C4-2B (cell line): ENCODE measurements at regions not wholly inside any gene's neighbourhood (a gene's known extent, or its start where the extent isn't known, plus 50 kb on each side); places are given as distances from the start of the nearest gene placed in this dataset.

ENCODE experiments used
- H3K27ac ChIP-seq: fragments of 450-650 bp; 2 replicates; pipeline ENCODE4 v1.5.1; 2017
- ZFX ChIP-seq: fragments of 450-650 bp; IDR thresholded peaks from 2 replicates; pipeline ENCODE4 v1.6.1; 2017
- TF ChIP-seq, protein P1 (sequence below): fragments of 450-650 bp; conservative IDR thresholded peaks from 2 replicates; pipeline ENCODE4 v1.5.1; 2017; ENCODE audit warnings: mild to moderate bottlenecking

DNA sequence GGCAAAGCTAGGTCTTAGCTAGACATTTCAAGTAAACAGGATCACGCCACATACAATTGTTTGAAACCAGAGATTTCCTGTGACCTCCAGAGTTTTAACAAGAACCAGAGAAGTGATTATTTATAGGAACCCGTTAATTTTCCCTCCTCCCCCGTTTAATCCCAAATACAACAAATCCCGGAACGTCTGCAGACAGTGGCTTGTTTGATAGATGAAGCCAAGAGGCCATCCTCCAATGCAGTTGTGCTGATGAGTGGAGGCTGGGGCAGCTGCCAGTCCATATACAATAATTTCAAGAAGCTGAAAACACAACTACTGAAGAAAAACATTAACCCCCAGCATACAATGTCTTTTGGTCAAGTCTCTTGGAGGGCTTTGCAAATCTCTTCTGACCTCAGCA lies 971.6 kb upstream of the ZNF722 start:
- TF ChIP-seq, protein P1, sequence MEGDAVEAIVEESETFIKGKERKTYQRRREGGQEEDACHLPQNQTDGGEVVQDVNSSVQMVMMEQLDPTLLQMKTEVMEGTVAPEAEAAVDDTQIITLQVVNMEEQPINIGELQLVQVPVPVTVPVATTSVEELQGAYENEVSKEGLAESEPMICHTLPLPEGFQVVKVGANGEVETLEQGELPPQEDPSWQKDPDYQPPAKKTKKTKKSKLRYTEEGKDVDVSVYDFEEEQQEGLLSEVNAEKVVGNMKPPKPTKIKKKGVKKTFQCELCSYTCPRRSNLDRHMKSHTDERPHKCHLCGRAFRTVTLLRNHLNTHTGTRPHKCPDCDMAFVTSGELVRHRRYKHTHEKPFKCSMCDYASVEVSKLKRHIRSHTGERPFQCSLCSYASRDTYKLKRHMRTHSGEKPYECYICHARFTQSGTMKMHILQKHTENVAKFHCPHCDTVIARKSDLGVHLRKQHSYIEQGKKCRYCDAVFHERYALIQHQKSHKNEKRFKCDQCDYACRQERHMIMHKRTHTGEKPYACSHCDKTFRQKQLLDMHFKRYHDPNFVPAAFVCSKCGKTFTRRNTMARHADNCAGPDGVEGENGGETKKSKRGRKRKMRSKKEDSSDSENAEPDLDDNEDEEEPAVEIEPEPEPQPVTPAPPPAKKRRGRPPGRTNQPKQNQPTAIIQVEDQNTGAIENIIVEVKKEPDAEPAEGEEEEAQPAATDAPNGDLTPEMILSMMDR, result no peak
- no peak for TF ChIP-seq ZFX

DNA sequence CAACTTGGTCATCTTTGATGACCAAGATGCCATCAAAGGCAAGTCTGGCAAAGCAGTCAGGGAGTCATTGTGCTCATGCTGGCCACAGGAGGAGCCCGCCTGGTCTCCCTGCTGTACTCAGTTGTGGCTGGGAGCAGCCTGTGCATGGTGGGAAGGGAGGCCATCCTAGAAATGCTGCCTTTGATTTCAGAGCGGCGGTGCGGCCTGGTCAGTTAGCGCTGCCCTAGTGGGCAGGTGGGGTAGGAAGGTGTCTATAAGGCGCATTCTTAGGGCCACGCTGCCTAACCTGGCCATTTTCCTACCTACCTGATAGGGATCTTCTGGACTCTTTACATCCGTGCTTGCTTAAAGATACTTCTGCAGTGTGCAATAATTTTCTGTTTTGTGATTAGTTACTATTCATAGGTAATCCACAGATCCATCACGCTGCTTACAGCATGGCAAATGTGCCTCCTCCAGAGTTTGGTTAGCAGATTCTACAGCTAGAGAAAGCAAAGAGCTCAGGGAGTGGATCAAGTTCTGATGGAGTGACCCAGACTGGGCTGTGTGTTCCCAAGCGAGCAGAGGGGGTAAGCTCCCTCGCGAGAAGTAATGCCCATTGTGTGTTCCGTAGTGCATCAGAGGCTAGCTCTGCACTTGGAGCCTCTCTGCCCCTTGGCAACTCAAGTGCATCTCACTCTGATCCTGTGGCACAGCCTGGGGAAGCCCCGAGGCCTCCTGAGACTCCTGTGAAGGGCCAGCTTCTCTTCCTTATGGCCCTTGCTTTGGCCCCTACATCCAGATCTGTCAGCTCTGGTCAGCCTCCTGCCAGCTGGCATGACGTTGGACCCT lies 970.1 kb upstream of the ZNF722 start:
- no peak for TF ChIP-seq ZFX
- TF ChIP-seq, protein P1, result no peak
- no peak overlapping the region for H3K27ac ChIP-seq

More for the DNA sequence above, 971.6 kb upstream of the ZNF722 start:
- H3K27ac ChIP-seq, result no peak overlapping the region

DNA sequence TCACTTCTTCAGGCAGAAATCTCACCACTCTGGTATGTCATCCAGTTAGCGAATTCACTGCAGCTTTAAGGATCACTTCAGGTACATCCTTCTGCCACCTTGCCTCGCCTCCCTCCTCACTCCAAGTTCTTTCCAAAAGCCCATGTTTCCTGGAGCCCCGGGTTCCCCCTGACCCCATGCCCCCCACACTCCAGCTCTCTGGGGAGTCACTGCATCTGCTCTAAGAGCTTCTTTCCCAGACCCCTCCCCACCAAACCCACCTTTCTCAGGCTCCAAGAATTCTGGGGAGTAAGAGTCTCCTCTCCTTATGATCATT lies 969.5 kb upstream of the ZNF722 start:
- TF ChIP-seq ZFX, result no peak
- TF ChIP-seq, protein P1, result no peak
- no peak overlapping the region for H3K27ac ChIP-seq

DNA sequence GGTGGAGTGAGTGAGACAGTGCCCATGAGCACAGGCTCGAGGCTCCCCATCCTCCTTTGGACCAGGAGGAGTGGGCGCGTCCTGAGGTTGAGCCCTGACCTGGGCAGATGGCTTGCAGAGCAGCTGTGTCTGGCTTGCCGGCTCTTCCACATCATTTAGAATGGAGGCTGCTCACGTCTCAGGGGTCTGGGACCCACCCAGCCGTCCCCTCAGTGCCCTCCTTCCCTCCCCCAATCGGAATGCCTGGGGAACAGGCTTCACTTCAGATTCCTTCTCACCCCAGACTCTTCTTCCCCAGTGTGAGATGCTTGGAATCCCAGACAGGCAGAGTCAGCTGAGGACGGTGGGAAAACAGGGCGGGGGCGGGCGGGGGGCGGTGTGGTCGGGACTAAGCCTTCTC lies 968.6 kb upstream of the ZNF722 start:
- no peak overlapping the region for H3K27ac ChIP-seq
- TF ChIP-seq, protein P1, result no peak
- no peak for TF ChIP-seq ZFX

DNA sequence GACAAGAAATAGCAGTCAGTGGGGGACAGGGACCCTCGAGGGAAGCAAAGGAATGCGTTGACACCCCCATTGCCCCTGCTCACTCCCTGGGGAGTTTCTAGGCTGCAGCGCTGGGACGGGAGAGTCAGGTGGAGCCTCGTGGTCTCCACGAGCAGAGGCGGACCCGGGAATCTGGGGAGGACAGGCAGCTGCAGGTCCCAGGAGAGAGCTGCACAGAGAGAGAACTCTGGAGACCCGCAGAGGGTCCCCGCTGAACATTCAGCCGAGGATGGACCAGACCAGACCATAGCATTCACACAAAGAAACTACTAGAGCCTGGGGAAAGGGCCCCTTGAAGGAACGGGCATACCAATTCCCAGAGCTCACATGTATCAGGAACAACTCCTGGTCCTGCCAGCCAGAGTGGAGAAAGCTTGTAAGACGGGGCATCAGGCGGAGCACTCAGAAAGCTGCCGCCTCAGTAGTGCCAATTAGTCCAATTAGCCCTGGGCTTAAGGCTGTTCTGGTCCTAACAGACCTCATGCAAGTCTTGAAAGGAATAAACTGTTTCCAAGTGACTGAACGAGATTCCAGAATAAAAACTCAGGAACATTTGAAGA lies 966.7 kb upstream of the ZNF722 start:
- no peak for TF ChIP-seq ZFX
- TF ChIP-seq, protein P1, result no peak
- no peak overlapping the region for H3K27ac ChIP-seq

DNA sequence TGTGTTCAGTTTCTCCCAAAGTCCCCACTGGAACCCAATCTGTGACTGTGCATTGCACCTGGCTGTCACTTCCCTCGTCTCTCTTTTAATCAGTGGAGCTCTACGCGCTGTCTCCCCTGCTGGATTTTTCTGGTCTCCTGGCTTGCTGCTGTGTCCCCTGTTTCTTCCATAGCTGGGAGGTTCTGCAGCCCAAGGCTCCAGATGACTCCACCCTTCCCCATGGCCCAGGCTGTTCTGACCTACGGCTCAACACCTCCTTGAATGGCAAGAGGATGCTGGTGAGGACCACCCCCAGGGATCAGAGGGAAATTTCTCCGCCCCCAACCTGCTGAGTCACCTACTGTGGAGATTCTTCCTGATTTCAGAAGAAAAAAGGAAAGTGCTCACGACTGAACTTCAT lies 961.4 kb upstream of the ZNF722 start:
- TF ChIP-seq, protein P1, result no peak
- no peak for TF ChIP-seq ZFX

DNA sequence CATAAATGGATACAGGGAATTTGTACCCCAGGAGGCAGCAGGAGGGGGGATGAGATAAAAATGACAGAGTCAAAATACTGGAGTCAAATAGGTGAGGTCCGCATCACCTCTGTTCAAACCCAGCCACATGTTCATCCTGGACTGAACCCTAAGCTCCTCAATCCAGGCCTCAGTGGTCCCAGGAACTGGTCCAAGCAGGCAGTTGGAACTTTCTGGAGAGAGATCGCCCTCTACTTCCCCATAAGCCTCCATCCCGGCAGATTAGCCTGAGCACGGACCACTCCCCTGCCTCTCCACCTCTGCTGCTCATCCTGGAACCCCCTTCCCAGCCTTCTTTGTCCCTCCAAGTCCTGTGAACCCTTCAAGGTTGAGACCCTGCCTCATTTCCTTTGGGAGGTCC lies 959.7 kb upstream of the ZNF722 start:
- no peak for TF ChIP-seq ZFX
- TF ChIP-seq, protein P1, result no peak
- no peak overlapping the region for H3K27ac ChIP-seq

More for the DNA sequence above, 961.4 kb upstream of the ZNF722 start:
- H3K27ac ChIP-seq, result no peak overlapping the region
